ENCODE measurements at regions not wholly inside any gene's neighbourhood (a gene's known extent, or its start where the extent isn't known, plus 50 kb on each side); places are given as distances from the start of the nearest gene placed in this dataset.
"Not testable (repeated sequence)": the region's sequence is repeated elsewhere in the genome, so short reads cannot be mapped to it uniquely, and the experiment has no call there.

DNA sequence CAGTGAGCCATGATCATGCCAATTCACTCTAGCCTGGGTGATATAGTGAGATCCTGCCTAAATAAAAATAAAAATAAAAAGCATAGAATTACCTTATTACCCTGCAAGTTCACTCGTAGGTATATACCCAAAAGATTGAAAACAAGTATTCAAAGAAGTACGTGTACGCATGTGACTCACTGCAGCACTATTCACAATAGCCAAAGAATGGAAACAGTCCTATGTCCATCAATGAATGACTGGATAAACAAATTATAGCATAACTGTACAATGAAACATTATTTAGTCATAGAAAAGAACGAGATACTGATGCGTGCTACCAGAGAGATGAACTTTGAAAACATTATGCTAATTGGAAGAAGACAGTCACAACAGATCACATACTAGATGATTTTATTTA is 204.6 kb upstream of the DIAPH2 start:
- Mint-ChIP-seq H3K27ac (no peak overlapping the region), H3K4me1 (ENCODE audit: low read depth) (no peaks in the 10 kb centered on the region), H3K27me3 (no peaks in the 10 kb centered on the region), H3K4me3 (no peak overlapping the region), H3K36me3 (ENCODE audit: low read depth) (no peaks in the 10 kb centered on the region), H3K9me3 (no peaks in the 10 kb centered on the region)
- ChIA-PET CTCF (no interaction called here), POLR2A (no interaction called here)
- no peak for DNase-seq
- no peak for ATAC-seq
- TF ChIP-seq, protein P1, sequence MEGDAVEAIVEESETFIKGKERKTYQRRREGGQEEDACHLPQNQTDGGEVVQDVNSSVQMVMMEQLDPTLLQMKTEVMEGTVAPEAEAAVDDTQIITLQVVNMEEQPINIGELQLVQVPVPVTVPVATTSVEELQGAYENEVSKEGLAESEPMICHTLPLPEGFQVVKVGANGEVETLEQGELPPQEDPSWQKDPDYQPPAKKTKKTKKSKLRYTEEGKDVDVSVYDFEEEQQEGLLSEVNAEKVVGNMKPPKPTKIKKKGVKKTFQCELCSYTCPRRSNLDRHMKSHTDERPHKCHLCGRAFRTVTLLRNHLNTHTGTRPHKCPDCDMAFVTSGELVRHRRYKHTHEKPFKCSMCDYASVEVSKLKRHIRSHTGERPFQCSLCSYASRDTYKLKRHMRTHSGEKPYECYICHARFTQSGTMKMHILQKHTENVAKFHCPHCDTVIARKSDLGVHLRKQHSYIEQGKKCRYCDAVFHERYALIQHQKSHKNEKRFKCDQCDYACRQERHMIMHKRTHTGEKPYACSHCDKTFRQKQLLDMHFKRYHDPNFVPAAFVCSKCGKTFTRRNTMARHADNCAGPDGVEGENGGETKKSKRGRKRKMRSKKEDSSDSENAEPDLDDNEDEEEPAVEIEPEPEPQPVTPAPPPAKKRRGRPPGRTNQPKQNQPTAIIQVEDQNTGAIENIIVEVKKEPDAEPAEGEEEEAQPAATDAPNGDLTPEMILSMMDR (IDR thresholded peaks at IDR 0.05): no peak
- intact Hi-C loops (cut with micrococcal nuclease): no loop called here

DNA sequence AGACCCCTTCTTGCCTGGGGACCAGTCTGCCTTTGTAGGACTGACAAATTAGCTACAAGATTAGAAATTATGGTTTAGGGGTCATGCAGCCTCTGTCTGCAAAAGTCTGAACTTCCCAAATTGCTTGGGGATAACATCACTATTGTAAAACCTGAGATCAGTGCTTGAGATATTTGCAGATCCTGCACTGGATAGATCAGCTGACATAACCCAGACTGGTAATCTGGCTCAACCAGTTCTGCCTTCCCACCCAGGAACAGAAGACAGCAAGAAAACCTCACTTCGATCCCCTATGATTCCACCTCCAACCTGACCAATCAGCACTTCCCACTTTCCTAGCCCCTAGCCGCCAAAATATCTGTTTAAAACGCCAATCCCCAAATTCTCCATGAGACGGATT is 202.8 kb upstream of the DIAPH2 start:
- ChIA-PET POLR2A (no interaction called here), CTCF (no interaction called here)
- Mint-ChIP-seq H3K4me1 (ENCODE audit: low read depth) (no peaks in the 10 kb centered on the region), H3K27me3 (no peaks in the 10 kb centered on the region), H3K4me3 (no peak overlapping the region), H3K27ac (no peak overlapping the region), H3K9me3 (no peaks in the 10 kb centered on the region), H3K36me3 (ENCODE audit: low read depth) (no peaks in the 10 kb centered on the region)
- intact Hi-C loops (cut with micrococcal nuclease): no loop called here
- TF ChIP-seq, protein P1 (IDR thresholded peaks at IDR 0.05): no peak
- DNase-seq: no peak
- ATAC-seq: no peak

DNA sequence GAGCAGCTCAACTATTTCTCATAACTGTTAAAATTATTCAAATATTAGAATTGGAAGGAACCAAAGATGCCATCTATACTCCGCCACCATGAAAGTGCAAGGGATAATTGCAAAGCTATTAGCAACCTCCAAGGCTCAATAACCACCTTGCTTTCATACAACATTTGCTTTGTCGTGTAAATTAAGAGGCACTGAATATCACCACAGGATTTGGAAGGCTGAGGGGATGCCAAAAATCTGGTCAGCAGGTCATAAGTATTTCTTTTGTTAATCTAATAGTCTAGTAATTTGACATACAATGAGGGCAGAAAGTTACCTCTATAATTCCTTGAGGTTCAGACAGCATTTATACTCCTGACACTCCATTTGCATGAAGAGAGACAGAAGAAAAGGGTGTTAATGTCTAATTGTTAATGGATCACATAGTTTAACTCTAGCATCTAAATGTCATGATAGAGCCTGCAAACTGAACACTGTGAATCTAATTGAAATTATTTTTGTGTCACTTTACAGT is 200.9 kb upstream of the DIAPH2 start:
- Mint-ChIP-seq H3K4me3 (no peak overlapping the region), H3K36me3 (ENCODE audit: low read depth) (no peaks in the 10 kb centered on the region), H3K27me3 (no peaks in the 10 kb centered on the region), H3K9me3 (no peaks in the 10 kb centered on the region), H3K4me1 (ENCODE audit: low read depth) (no peaks in the 10 kb centered on the region), H3K27ac (no peak overlapping the region)
- TF ChIP-seq, protein P1 (IDR thresholded peaks at IDR 0.05): no peak
- DNase-seq: no peak
- ChIA-PET CTCF (no interaction called here), POLR2A (no interaction called here)
- intact Hi-C loops (cut with micrococcal nuclease): no loop called here
- no peak for ATAC-seq

DNA sequence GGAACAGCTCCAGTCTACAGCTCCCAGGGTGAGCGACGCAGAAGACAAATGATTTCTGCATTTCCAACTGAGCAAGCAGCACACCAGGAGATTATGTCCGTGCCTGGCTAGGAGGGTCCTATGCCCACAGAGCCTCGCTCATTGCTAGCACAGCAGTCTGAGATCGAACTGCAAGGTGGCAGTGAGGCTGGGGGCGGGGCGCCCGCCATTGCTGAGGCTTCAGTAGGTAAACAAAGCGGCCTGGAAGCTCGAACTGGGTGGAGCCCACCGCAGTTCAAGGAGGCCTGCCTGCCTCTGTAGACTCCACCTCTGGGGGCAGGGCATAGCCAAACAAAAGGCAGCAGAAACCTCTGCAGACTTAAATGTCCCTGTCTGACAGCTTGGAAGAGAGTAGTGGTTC is 198.0 kb upstream of the DIAPH2 start:
- ATAC-seq; H3K4me3 Mint-ChIP-seq; H3K27ac Mint-ChIP-seq; H3K27me3 Mint-ChIP-seq; H3K4me1 Mint-ChIP-seq (ENCODE audit: low read depth); CTCF ChIA-PET; H3K36me3 Mint-ChIP-seq (ENCODE audit: low read depth); DNase-seq; intact Hi-C loops (cut with micrococcal nuclease); H3K9me3 Mint-ChIP-seq; POLR2A ChIA-PET: not testable (repeated sequence)

DNA sequence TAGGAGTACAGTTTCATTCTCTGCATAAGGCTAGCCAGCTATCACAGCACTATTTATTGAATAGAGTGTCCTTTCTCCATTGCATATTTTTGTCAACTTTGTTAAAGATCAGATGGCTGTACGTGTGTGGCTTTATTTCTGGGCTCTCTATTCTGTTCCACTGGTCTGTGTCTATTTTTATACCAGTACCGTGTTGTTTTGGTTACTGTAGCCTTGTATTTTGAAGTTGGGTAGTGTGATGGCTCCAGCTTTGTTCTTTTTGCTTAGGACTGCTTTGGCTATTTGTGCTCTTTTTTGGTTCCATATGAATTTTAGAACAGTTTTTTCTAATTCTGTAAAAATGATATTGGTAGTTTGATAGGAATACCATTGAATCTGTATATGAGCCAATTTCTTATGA is 182.1 kb upstream of the DIAPH2 start:
- DNase-seq: no peak
- TF ChIP-seq, protein P1 (IDR thresholded peaks at IDR 0.05): no peak
- Mint-ChIP-seq H3K4me3 (no peak overlapping the region), H3K4me1 (ENCODE audit: low read depth) (no peaks in the 10 kb centered on the region), H3K36me3 (ENCODE audit: low read depth) (no peaks in the 10 kb centered on the region), H3K27me3 (no peaks in the 10 kb centered on the region), H3K27ac (no peak overlapping the region), H3K9me3 (no peaks in the 10 kb centered on the region)
- POLR2A ChIA-PET: no interaction called here
- CTCF ChIA-PET: no interaction called here
- ATAC-seq: no peak
- intact Hi-C loops (cut with micrococcal nuclease): no loop called here

DNA sequence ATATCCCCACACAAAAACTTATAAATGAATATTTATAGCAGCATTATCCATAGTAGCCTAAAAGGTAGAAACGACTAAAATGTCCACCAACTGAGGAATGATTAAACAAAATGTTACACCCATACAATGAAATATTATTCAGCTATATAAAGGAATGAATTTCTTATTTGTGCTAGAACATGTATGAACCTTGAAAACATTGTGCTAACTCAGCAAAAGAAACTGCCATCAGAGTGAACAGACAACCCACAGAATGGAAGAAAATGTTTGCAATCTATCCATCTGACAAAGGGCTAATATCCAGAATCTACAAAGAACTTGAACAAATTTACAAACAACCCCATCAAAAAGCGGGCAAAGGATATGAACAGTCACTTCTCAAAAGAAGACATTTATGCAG is 155.3 kb upstream of the DIAPH2 start:
- POLR2A ChIA-PET; H3K36me3 Mint-ChIP-seq (ENCODE audit: low read depth); DNase-seq; ATAC-seq; H3K27ac Mint-ChIP-seq; CTCF ChIA-PET; H3K27me3 Mint-ChIP-seq; H3K4me1 Mint-ChIP-seq (ENCODE audit: low read depth); intact Hi-C loops (cut with micrococcal nuclease); H3K4me3 Mint-ChIP-seq; H3K9me3 Mint-ChIP-seq: not testable (repeated sequence)

All from activated CD8-positive, alpha-beta T cell treated with anti-CD3 and anti-CD28 coated beads for 36 hours (primary cell).